HEK293T (cell line): ENCODE measurements at regions not wholly inside any gene's neighbourhood (a gene's known extent, or its start where the extent isn't known, plus 50 kb on each side); places are given as distances from the start of the nearest gene placed in this dataset.

ENCODE experiments used
- FOXK2 ChIP-seq: fragments of 450-650 bp; IDR thresholded peaks from 2 replicates; pipeline ENCODE4 v1.6.1; 2016; ENCODE audit warnings: mild to moderate bottlenecking
- HDGF ChIP-seq: fragments of 450-650 bp; IDR thresholded peaks from 2 replicates; pipeline ENCODE4 v1.6.1; 2017; ENCODE audit warnings: antibody characterized with exemption, borderline replicate concordance

DNA sequence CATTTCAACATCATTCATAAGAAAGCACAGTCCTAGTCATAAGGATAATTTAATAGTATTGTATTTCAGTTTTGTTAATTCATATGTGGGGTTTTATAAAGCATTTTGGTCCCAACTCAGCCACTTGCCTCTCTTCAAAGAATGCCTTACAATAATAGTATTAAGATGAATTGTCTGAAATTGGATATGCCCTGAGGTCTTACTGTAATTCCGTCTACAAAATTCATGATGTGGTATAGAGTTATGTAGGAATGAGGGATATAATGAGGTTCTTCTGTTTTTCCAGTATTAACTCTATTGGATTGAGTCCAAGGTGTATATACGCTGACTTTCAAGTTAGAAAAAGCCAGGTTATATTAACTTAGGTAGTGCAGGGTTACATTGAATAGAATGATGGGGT, 177.0 kb downstream of the GOLIM4 start:
- no peak for TF ChIP-seq FOXK2
- no peak for TF ChIP-seq HDGF
